Kidney epithelial cell (primary cell): ENCODE measurements at regions not wholly inside any gene's neighbourhood (a gene's known extent, or its start where the extent isn't known, plus 50 kb on each side); places are given as distances from the start of the nearest gene placed in this dataset.

ENCODE experiments used
- DNase-seq: peaks from one replicate; pipeline ENCODE4 v3.0.0-alpha.2; 2010; ENCODE audit warnings: low read depth
- H3K27me3 ChIP-seq: 2 replicates; pipeline ENCODE4 v1.6.0; 2011; ENCODE audit warnings: low read length; ENCODE audit not compliant: control insufficient read depth, insufficient read depth
- H3K36me3 ChIP-seq: 2 replicates; pipeline ENCODE4 v1.5.1; 2011; ENCODE audit warnings: low read length; ENCODE audit not compliant: control insufficient read depth, insufficient read depth
- H3K4me3 ChIP-seq: 2 replicates; pipeline ENCODE4 v1.5.1; 2011; ENCODE audit warnings: low read depth, mild to moderate bottlenecking, control low read depth, low read length
- TF ChIP-seq, protein P1 (sequence below): IDR thresholded peaks from 2 replicates; pipeline ENCODE4 v1.5.1; 2011; ENCODE audit warnings: mild to moderate bottlenecking, moderate library complexity, low read length, control low read depth, inconsistent platforms; ENCODE audit not compliant: insufficient read depth, poor library complexity, severe bottlenecking

DNA sequence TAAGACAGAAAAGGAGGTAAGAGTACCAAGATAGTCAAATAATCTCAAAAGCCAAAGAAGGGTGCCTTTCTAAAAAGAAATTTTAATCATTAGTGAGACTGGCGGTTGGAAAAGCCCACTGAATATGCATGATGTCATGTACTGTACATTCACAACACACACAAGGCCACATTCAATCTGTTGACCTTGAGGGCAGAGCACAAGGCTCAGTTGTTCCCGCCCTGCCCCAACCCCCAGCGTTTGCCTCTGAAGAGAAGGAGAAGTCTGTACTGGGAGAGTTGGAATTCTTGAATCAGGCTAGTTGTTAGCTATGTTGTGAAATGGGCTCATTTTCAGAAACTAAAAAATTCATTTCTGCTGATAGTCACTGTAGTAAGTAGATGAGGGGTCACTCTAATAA is 50.2 kb upstream of the NID2 start:
- TF ChIP-seq, protein P1, sequence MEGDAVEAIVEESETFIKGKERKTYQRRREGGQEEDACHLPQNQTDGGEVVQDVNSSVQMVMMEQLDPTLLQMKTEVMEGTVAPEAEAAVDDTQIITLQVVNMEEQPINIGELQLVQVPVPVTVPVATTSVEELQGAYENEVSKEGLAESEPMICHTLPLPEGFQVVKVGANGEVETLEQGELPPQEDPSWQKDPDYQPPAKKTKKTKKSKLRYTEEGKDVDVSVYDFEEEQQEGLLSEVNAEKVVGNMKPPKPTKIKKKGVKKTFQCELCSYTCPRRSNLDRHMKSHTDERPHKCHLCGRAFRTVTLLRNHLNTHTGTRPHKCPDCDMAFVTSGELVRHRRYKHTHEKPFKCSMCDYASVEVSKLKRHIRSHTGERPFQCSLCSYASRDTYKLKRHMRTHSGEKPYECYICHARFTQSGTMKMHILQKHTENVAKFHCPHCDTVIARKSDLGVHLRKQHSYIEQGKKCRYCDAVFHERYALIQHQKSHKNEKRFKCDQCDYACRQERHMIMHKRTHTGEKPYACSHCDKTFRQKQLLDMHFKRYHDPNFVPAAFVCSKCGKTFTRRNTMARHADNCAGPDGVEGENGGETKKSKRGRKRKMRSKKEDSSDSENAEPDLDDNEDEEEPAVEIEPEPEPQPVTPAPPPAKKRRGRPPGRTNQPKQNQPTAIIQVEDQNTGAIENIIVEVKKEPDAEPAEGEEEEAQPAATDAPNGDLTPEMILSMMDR: no peak
- Histone ChIP-seq H3K36me3 (no peaks in the 10 kb centered on the region), H3K27me3 (no peaks in the 10 kb centered on the region), H3K4me3 (no peak overlapping the region)
- no peak for DNase-seq
